GM19395 (cell line): ENCODE measurements at regions not wholly inside any gene's neighbourhood (a gene's known extent, or its start where the extent isn't known, plus 50 kb on each side); places are given as distances from the start of the nearest gene placed in this dataset.

Experiments used
- ATAC-seq: cut with Tn5 transposase; IDR thresholded peaks from one replicate; pipeline ENCODE4 v1.9.1; 2021; ENCODE audit warnings: mild to moderate bottlenecking, moderate library complexity; ENCODE audit not compliant: unreplicated experiment

- ATAC-seq: no peak
Measured at GRCh38 chr11:38315151-38315550, 1717.1 kb upstream of the RAG2 start.

- ATAC-seq: no peak
Measured at GRCh38 chr11:38307455-38307854, 1709.4 kb upstream of the RAG2 start.

- ATAC-seq: no peak
Measured at GRCh38 chr11:38305682-38306081, 1707.6 kb upstream of the RAG2 start.

GRCh38 chr11:38304926-38305325 lies 1706.9 kb upstream of the RAG2 start:
- ATAC-seq: no peak

GRCh38 chr11:38302564-38302963 lies 1704.5 kb upstream of the RAG2 start:
- ATAC-seq: no peak

GRCh38 chr11:38300570-38300969 lies 1702.5 kb upstream of the RAG2 start:
- no peak for ATAC-seq

- ATAC-seq: no peak
Measured at GRCh38 chr11:38296211-38296776, 1698.3 kb upstream of the RAG2 start.

GRCh38 chr11:38282718-38283117 lies 1684.7 kb upstream of the RAG2 start:
- ATAC-seq: no peak

- ATAC-seq: no peak
Measured at GRCh38 chr11:38278457-38279141, 1680.6 kb upstream of the RAG2 start.

GRCh38 chr11:38274031-38274430 lies 1676.0 kb upstream of the RAG2 start:
- no peak for ATAC-seq

GRCh38 chr11:38272376-38272775 lies 1674.3 kb upstream of the RAG2 start:
- no peak for ATAC-seq

GRCh38 chr11:38266691-38267090 lies 1668.7 kb upstream of the RAG2 start:
- no peak for ATAC-seq

GRCh38 chr11:38256436-38256835 lies 1658.4 kb upstream of the RAG2 start:
- no peak for ATAC-seq

- no peak for ATAC-seq
Measured at GRCh38 chr11:38254913-38255312, 1656.9 kb upstream of the RAG2 start.

GRCh38 chr11:38252620-38253019 lies 1654.6 kb upstream of the RAG2 start:
- ATAC-seq: no peak

GRCh38 chr11:38246451-38246850 lies 1648.4 kb upstream of the RAG2 start:
- ATAC-seq: no peak

- ATAC-seq: no peak
Measured at GRCh38 chr11:38226684-38227083, 1628.6 kb upstream of the RAG2 start.

GRCh38 chr11:38221295-38221694 lies 1623.3 kb upstream of the RAG2 start:
- ATAC-seq: no peak

- ATAC-seq: no peak
Measured at GRCh38 chr11:38219636-38220035, 1621.6 kb upstream of the RAG2 start.

GRCh38 chr11:38208951-38209350 lies 1610.9 kb upstream of the RAG2 start:
- ATAC-seq: no peak

- no peak for ATAC-seq
Measured at GRCh38 chr11:38206663-38207062, 1608.6 kb upstream of the RAG2 start.

- no peak for ATAC-seq
Measured at GRCh38 chr11:38191101-38191500, 1593.1 kb upstream of the RAG2 start.
